WERI-Rb-1 (cell line): ENCODE measurements at regions not wholly inside any gene's neighbourhood (a gene's known extent, or its start where the extent isn't known, plus 50 kb on each side); places are given as distances from the start of the nearest gene placed in this dataset.

ENCODE experiments used
- DNase-seq: peaks from one replicate; pipeline ENCODE4 v3.0.0-alpha.2; 2020
- H3K27ac ChIP-seq: fragments of 250-450 bp; sonication (Bioruptor Pico); 2 replicates; pipeline ENCODE4 v1.5.1; 2020; ENCODE audit warnings: mild to moderate bottlenecking, moderate library complexity
- H3K27me3 ChIP-seq: fragments of 250-450 bp; sonication (Bioruptor Pico); 2 replicates; pipeline ENCODE4 v1.5.1; 2021; ENCODE audit warnings: mild to moderate bottlenecking, low read depth, moderate library complexity; ENCODE audit not compliant: insufficient read depth, severe bottlenecking
- H3K36me3 ChIP-seq: fragments of 250-450 bp; sonication (Bioruptor Pico); 2 replicates; pipeline ENCODE4 v1.5.1; 2020; ENCODE audit warnings: mild to moderate bottlenecking, moderate library complexity
- H3K4me3 ChIP-seq: 2 replicates; pipeline ENCODE4 v1.5.1; 2011; ENCODE audit warnings: low read depth, mild to moderate bottlenecking, control low read depth, low read length
- H3K9me3 ChIP-seq: fragments of 250-450 bp; sonication (Bioruptor Pico); 2 replicates; pipeline ENCODE4 v1.5.1; 2021; ENCODE audit warnings: mild to moderate bottlenecking, moderate library complexity; ENCODE audit not compliant: severe bottlenecking
- CTCF ChIP-seq: IDR thresholded peaks from 2 replicates; pipeline ENCODE4 v1.5.1; 2011; ENCODE audit warnings: low read depth, mild to moderate bottlenecking, control low read depth, inconsistent platforms, low read length

- no peak for DNase-seq
- H3K27ac ChIP-seq = no peak overlapping the region
- no peaks in the 10 kb centered on the region for H3K36me3 ChIP-seq
- no peak overlapping the region for H3K4me3 ChIP-seq
- no peak for TF ChIP-seq CTCF
- H3K27me3 ChIP-seq = peaks cover 79% of the 10 kb centered on the region
- H3K9me3 ChIP-seq = no peaks in the 10 kb centered on the region
Measured at GRCh38 chr3:118793176-118793575, 241.5 kb downstream of the IGSF11 start.

- H3K9me3 ChIP-seq = no peaks in the 10 kb centered on the region
- H3K27ac ChIP-seq = no peak overlapping the region
- H3K27me3 ChIP-seq = peaks cover 92% of the 10 kb centered on the region
- no peak for DNase-seq
- no peak overlapping the region for H3K4me3 ChIP-seq
- H3K36me3 ChIP-seq = no peaks in the 10 kb centered on the region
- no peak for TF ChIP-seq CTCF
Measured at GRCh38 chr3:118799303-118799702, 235.3 kb downstream of the IGSF11 start.

GRCh38 chr3:118801899-118802298, 232.7 kb downstream of the IGSF11 start:
- Histone ChIP-seq H3K4me3 (no peak overlapping the region), H3K36me3 (no peaks in the 10 kb centered on the region), H3K9me3 (no peaks in the 10 kb centered on the region), H3K27ac (no peak overlapping the region), H3K27me3 (peaks cover 77% of the 10 kb centered on the region)
- no peak for TF ChIP-seq CTCF
- no peak for DNase-seq

GRCh38 chr3:118802325-118803095, 232.1 kb downstream of the IGSF11 start:
- Histone ChIP-seq H3K27ac (no peak overlapping the region), H3K36me3 (no peaks in the 10 kb centered on the region), H3K4me3 (no peak overlapping the region), H3K9me3 (no peaks in the 10 kb centered on the region), H3K27me3 (peaks cover 78% of the 10 kb centered on the region)
- no peak for DNase-seq
- TF ChIP-seq CTCF = no peak

GRCh38 chr3:118803096-118803476, 231.6 kb downstream of the IGSF11 start:
- no peak for TF ChIP-seq CTCF
- peaks cover 77% of the 10 kb centered on the region for H3K27me3 ChIP-seq
- DNase-seq = no peak
- H3K4me3 ChIP-seq = no peak overlapping the region
- no peaks in the 10 kb centered on the region for H3K36me3 ChIP-seq
- H3K27ac ChIP-seq = no peak overlapping the region
- no peaks in the 10 kb centered on the region for H3K9me3 ChIP-seq

GRCh38 chr3:118805007-118805406, 229.6 kb downstream of the IGSF11 start:
- no peak overlapping the region for H3K4me3 ChIP-seq
- H3K36me3 ChIP-seq = no peaks in the 10 kb centered on the region
- H3K9me3 ChIP-seq = no peaks in the 10 kb centered on the region
- DNase-seq = no peak
- H3K27me3 ChIP-seq = peaks cover 69% of the 10 kb centered on the region
- no peak for TF ChIP-seq CTCF
- no peak overlapping the region for H3K27ac ChIP-seq
